ENCODE measurements at regions not wholly inside any gene's neighbourhood (a gene's known extent, or its start where the extent isn't known, plus 50 kb on each side); places are given as distances from the start of the nearest gene placed in this dataset.
"Not testable (repeated sequence)": the region's sequence is repeated elsewhere in the genome, so short reads cannot be mapped to it uniquely, and the experiment has no call there.

DNA sequence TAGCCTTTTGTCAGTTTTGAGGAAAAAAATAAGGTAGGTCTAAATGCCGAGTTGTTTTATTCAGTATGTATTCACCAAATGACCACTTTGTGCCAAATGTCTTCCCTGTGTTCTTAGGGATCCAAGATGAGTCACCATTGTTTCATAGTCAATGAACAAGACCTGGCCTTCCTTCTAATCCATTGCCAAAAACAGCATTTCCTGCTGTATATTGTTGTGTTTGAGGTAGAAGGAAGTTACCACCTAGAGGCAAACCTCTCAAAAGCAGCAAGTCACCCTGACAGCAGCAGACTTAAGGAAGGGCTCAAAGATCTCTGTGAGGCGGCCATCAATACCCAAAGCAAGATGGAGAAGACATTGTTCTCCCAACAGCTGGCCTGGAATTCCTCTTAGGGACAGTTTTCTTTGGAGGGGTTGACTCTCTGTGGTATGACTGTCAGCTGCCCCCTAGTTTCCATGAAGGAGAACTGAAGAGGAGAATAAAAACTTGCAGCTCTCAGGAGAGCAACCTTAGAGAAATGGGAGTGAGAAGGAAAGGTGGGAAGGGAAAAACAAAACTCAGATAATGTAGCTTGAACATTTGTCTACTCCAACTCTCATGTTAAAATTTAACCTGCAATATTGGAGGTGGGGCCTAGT, 328.3 kb downstream of the LRATD1 start:
- DNase-seq (ENCODE audit: extremely low read depth in 1 of 2, low read depth in 1 of 2), result no peak

DNA sequence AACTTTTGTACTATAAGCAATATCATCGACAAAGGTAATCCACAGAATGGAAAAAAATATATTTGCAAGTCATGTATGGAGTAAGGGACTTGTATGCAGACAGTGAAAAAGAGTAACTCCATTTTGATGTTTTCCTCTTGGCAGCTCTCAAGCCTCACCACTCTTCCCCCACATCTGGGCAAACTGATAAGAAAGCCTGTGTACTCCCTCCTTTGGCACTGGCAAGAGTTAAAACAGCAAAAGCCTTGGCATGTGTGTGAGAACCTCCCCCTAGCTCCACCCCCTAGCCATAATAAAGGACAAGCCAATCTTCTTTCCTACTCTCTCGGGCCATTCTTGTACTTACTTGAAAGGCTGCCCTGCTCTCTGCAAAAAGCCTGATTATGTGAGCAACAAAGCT, 335.2 kb downstream of the LRATD1 start:
- DNase-seq (ENCODE audit: extremely low read depth in 1 of 2, low read depth in 1 of 2), result no peak

DNA sequence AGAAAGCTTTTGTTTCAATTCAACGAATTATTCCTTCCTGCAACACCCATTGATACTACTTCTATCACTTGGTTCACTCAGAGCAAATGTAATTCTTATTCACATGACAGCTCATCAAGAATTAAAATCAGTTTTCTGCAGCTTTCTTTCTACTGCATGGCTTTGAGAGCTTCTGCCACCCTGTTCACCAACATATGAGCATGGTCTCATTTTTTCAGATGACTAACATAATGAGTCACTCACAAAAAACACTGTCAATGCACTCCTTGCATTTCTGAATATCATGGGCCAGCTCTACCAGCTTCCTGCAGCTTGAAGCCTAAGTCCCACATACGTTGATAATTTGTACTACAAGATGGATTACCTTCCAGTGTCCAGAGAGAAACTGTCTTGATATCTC, 342.9 kb downstream of the LRATD1 start:
- DNase-seq (ENCODE audit: extremely low read depth in 1 of 2, low read depth in 1 of 2), result no peak

DNA sequence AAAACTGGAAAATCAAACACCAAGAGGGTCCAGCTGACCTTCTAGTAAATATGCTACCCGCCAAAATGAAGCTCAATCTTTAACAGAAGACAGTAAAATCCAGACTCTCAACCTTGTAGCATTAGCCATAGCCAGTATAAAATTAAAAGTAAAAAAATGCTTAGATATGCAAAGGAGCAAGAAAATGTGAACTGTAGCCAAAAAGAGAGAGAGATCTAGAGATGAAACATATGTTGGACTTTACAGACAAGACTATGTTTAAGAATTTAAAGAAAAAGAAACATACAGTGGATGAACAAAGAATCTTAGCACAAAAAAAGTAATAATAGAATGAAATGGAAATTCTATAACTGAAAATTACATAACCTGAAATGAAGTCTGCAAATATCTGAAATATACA, 344.5 kb downstream of the LRATD1 start:
- DNase-seq (ENCODE audit: extremely low read depth in 1 of 2, low read depth in 1 of 2), result no peak

DNA sequence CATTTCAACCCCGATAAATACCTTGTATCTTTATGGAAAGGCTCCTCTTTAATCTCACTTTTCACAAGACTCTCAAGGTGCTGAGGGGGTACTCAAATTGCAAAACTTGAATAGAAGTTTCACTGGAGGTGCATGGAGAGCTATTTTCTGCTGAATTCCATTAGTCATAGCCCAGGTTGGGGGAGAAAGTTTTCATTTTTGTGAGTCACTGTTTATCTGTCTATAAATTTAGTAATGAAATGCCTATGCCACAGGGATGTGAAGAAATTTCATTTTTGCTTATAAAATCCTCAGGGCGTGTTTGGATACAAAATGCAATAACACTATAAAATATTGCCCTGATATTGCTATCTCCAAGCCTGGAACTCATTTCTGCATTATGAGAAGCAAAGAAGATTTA, 346.3 kb downstream of the LRATD1 start:
- no peak for DNase-seq (ENCODE audit: extremely low read depth in 1 of 2, low read depth in 1 of 2)

DNA sequence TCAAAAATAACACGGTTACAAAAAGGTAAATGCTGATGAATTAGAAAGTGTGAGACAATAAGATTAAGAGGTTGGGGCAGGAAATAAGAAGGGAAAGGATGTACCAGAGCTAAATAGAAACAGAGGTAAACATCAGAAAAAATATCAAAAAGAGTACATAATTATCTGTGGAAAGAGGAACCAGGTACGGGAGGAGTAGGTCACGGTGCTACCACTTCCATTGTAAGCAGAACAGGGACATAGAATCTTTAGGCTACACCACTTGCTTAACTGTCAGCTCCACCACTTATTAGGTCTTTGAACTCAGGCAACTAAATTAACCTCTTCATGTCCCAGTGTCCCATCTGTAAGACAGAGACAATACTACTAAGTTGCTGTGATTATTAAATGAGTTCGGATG, 350.3 kb downstream of the LRATD1 start:
- DNase-seq (ENCODE audit: extremely low read depth in 1 of 2, low read depth in 1 of 2), result no peak

DNA sequence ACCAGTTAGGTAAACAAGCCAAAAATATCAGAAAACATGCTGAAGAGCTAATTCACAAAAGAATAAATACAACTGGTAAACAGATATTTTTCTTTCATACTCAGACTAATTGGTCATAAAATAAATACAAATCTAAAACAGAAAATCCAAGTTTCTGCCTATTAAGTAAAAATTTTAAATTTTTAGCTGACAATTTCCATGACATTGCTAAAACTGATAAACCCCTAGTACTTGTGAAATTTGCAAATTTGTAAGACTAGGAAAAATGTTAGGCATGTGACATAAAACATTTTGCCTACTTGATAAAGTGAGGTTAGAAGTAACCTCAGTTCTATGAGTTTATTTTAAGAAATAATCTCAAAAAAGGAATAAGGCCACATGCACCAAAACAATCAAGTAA, 356.1 kb downstream of the LRATD1 start:
- DNase-seq (ENCODE audit: extremely low read depth in 1 of 2, low read depth in 1 of 2), result no peak

DNA sequence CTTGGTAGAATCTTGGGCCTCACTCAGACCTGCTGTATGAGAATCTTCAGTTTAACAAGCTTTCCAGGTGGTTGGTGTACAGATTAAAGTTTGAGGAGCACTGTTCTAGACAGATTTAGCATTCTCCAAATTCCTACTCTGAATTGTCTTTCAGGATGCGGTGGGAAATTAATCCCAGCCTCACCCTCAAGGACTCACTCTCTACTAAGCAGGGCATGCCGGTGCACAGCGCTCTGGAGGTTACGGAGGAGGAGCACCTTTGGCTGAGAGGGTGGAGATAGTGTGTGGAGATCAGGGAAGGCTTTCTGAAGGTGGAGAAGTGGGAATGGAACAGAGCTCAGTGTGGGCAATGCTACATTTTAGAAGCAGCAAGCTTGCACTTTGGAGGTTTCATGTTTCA, 359.2 kb downstream of the LRATD1 start:
- no peak for DNase-seq (ENCODE audit: extremely low read depth in 1 of 2, low read depth in 1 of 2)

DNA sequence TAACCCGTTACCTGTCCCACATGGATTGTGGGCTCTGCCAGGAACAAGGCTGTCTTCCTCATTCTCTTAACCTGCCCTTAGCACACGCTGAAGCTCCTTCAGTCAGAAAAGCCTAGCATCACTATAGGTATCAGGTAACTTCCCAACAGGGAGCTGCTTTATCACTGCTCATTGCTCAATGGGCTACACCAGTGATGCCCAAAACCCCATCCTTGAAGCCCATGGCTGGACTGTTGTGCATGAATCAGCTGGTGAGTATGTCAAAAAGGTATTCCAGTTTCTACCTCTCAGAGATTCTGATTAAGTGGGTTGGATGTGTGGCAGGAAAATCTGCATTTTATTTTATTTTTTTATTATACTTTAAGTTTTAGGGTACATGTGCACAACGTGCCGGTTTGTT, 362.2 kb downstream of the LRATD1 start:
- DNase-seq (ENCODE audit: extremely low read depth in 1 of 2, low read depth in 1 of 2), result no peak

DNA sequence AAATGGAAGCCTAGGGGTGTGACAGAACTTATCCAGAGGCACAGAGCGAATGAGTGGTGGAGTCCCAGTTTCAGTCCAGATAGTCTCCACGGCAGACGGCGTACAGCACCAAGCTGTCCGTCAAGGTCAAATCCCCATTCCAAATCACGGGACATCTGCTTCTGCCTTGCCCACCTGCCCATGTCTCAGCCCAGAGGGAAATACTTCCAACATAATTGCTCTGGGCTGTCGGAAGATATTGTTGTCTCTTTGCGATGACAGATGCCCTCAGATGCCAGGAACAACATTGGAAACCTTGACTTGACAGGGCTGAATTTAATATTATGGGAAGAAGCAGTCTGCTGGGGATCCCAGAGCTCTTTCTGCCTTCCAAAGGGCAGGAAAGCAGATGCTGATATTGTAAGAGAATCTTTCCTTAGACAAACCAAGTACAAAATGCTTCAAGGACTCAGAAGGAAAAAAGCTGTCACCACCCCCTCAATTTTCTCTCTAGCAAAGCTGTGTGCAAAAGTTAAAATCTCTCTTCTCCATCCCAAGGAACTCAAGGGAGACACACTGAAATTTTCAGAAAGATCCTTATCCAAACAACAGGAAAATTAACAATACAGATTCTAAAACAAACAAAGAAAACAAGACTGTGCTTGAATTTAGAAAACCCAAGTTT, 364.0 kb downstream of the LRATD1 start:
- no peak for DNase-seq (ENCODE audit: extremely low read depth in 1 of 2, low read depth in 1 of 2)

DNA sequence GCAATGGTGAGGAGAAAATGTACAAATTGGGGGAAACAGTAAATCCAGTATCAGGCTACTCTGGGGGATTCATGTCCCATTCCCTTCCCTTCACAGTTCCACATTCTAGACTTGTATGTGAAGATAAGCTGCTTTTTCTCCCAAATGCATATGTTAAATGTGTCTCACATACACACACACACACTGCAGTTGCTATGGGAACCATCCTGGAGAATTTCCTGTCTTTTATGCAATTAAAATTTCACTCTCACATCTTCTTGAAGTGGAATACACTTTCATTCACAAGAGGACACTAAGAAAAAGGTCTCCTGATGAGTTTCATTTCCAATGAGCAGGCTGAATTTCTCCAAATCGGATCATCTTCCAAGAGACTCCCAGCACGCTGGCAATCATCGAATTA, 366.0 kb downstream of the LRATD1 start:
- no peak for DNase-seq (ENCODE audit: extremely low read depth in 1 of 2, low read depth in 1 of 2)

DNA sequence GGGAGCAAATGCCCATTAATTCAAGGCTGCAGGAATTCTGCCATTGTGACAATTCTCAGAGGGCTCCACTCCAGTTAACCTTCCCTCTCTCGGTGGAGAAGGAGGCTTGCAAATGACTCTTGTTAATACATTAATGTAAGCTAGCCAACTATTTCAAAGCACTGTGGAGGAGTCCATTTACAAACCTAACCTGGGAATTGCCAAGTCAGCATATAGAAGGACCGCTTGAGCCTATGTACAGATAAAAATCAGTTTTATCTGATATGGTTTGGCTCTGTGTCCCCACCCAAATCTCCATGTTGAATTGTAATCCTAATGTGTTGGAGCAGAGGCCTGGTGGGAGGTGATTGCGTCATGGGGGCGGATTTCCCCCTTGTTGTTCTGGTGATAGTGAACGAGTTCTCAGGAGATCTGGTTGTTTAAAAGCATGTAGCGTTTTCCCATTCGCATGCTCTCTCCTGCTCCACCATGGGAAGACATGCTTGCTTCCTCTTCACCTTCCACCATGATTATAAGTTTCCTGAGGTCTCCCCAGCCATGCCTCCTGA, 366.7 kb downstream of the LRATD1 start:
- no peak for DNase-seq (ENCODE audit: extremely low read depth in 1 of 2, low read depth in 1 of 2)

DNA sequence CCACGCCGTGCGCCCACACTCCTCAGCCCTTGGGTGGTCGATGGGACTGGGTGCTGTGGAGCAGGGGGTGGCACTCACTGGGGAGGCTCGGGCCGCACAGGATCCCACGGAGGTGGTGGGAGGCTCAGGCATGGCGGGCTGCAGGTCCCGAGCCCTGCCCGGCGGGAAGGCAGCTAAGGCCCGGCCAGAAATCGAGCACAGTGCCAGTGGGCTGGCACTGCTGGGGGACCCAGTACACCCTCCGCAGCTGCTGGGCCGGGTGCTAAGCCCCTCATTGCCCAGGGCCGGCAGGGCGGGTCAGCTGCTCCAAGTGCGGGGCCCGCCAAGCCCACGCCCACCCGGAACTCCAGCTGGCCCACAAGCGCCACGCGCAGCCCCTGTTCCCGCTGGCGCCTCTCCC, 370.0 kb downstream of the LRATD1 start:
- DNase-seq (ENCODE audit: extremely low read depth in 1 of 2, low read depth in 1 of 2), result not testable (repeated sequence)

DNA sequence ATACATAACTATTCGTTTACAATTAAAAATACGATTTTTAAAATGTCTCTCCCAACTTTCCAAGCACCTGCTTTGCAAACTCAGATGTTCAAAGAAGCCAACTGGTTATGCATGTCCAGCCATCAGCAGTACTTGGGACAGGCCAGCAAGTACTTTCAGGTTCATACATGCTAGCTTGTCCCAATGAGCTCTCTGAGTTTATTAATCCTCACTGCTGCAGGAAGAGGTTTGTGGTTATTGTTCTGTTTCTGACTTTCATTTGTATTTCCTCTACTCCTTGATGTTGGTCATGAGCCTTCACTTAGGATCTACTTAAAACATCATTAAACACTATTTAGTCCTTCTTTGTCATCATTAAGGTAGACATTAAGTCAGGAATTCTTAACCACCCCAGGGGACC, 374.1 kb downstream of the LRATD1 start:
- no peak for DNase-seq (ENCODE audit: extremely low read depth in 1 of 2, low read depth in 1 of 2)

DNA sequence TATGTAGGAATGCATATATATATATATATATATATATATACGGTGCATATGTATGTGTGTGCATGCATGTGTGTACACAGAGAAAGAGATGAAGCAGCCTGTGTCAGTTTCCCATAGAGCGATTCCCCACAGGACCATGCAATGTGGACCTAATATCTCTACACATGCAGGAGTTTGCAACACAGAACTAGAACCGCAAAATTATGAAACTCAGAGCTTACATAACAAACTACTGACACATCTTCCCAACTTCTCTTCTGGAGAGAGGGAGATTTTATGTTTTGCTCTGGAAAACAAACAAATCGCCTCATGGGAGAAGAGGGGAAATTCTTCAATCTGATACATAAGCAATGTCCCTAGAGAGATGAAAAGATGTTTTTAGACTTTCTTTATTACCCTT, 377.2 kb downstream of the LRATD1 start:
- no peak for DNase-seq (ENCODE audit: extremely low read depth in 1 of 2, low read depth in 1 of 2)

DNA sequence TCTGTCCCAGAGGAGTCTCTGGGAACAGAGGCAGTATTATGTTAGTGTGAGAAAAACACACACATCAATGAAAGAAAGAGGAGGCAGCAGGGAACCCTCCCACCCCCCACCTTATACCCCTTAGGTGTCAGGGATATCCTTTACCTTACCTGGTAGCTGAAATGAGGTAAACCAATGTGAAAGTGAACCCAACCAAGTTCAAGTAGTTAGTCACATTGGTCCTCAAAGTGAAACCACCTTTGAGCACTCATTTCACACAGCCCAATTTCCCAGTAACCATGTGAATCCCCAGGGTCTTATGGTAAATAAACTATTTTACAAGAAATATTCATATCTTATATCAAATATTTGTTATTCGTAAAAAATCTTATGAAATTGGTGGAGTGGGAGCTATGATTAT, 377.8 kb downstream of the LRATD1 start:
- no peak for DNase-seq (ENCODE audit: extremely low read depth in 1 of 2, low read depth in 1 of 2)

DNA sequence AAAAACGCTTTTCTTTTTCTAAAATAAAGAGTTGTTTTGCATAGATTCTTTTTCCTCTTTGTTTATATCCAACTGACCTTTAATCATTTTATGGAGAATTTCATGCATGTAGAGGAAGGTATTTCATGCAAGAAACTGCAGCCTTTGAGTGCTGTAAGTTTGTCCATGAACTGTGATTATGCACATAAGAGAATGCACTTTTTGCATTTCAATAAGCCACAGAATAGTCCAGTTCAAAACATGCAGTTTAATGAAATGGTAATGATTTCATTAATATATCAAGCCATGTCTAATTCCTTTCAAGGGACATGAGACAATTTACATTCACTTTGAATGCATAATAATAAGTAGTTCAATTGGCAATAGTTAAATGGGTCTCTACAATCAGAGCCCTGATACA, 386.3 kb downstream of the LRATD1 start:
- no peak for DNase-seq (ENCODE audit: extremely low read depth in 1 of 2, low read depth in 1 of 2)

DNA sequence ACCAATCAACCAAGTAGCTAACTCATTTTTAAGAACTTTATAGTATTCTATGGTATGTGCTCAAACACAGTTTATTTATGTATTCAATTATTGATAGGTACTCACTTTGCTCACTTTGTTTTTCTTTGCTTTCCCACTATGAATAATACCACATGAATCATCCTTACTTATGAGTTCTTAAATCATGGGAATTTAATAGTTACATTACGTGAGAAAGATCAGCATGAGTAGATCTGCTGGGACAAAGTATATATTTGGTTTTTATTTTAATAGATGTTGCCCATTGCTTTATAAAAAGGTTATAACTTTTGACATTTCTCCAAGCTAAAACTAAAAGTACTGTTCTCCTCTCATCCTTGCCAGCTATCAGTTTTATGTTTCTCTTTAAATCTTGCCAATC, 390.7 kb downstream of the LRATD1 start:
- DNase-seq (ENCODE audit: extremely low read depth in 1 of 2, low read depth in 1 of 2), result no peak

DNA sequence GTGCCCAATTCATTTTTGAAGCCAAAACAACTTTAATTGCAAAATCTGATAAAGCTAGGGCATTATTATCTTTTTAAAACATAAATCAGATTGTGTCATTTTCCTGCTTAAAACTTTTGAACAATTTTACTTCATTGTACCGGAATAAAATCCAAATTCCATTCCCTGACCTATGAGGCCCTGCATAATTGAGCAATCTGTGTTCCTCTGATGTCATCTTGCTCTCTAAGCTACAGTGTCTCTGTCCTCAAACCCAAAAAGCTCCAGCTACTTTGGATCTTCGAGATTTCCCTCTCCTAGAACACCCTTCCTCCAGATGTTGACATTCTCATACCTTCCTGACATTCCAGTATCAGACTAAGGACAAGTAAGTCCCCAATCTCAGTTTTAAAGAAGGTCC, 395.9 kb downstream of the LRATD1 start:
- DNase-seq (ENCODE audit: extremely low read depth in 1 of 2, low read depth in 1 of 2), result no peak

DNA sequence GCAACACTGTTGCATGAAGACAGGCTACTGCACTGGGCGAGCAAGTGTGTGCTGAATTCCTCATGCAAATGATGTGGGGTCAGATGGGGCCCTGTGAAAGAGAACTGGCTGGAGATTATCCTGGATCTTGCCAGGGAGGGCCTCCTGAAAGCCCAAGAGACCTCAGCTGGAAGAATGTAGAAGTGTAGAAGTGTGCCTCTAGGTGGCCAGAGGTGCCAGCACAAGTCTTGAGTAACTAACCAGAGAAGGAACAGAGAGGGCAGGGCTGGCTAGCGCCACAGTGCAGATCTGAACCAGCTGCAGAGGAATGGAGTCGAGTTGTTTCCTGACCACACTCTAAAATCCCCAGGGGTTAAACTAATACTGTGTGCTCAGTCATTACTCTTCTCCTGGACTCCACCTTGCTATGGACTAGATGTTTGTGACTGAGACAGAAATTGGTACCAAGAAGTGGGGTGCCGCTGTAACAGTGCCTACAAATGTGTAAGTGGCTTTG, 399.3 kb downstream of the LRATD1 start:
- no peak for DNase-seq (ENCODE audit: extremely low read depth in 1 of 2, low read depth in 1 of 2)

DNA sequence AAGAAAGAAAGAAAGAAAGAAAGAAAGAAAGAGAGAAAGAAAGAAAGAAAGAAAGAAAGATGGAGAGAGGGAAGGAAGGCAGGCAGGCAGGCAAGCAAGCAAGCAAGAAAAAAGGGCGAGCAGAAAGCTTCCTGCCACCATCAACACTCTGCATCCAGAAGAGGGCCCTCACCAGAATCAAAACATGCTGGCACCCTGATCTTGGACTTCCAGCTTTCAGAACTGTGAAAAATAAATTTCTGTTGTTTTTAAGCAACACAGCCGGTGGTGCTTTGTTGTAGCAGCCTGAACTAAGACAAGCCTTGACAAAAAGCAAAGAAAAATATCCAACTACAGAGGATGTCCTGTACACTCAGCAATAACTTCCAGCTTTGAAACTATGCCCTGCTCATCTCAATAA, 401.7 kb downstream of the LRATD1 start:
- no peak for DNase-seq (ENCODE audit: extremely low read depth in 1 of 2, low read depth in 1 of 2)

DNA sequence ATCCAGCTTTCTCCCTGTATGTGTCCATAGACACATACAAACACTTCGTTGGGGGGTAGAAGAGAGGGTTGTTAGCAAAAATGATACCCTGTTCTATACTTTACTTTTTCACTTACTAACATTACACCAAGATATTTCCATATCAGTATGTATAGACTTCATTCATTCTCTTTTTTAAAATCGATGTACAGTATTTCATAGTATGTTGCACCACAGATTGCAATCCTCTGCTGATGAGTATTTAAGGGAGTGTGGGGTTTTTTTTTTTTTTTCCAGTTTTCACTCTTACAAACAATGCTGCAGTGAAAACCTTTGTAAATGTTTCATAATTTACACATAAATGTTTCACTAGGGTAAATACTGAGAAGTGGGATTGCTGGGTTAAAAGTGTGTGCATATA, 402.3 kb downstream of the LRATD1 start:
- DNase-seq (ENCODE audit: extremely low read depth in 1 of 2, low read depth in 1 of 2), result no peak
